Panc1 (cell line): ENCODE measurements at regions not wholly inside any gene's neighbourhood (a gene's known extent, or its start where the extent isn't known, plus 50 kb on each side); places are given as distances from the start of the nearest gene placed in this dataset.

Source experiments
- CTCF ChIP-seq: fragments of 450-650 bp; IDR thresholded peaks from 2 replicates; pipeline ENCODE4 v1.5.1; 2017; ENCODE audit warnings: mild to moderate bottlenecking
- POLR2AphosphoS5 ChIP-seq: IDR thresholded peaks from 2 replicates; pipeline ENCODE4 v1.6.1; 2012; ENCODE audit warnings: mild to moderate bottlenecking, low read depth, low read length, moderate library complexity
- REST ChIP-seq, 2 experiments: IDR thresholded peaks; 2 replicates each; pipeline ENCODE4 v1.6.1; 2011 to 2012; ENCODE audit warnings: low read depth in 2 of 2, control low read depth in 1 of 2, low read length in 1 of 2, mild to moderate bottlenecking in 1 of 2, moderate library complexity in 1 of 2; ENCODE audit not compliant: insufficient read depth in 1 of 2
- SIN3A ChIP-seq: IDR thresholded peaks from 2 replicates; pipeline ENCODE4 v1.6.1; 2012; ENCODE audit warnings: low read depth, mild to moderate bottlenecking, low read length, moderate library complexity, borderline replicate concordance; ENCODE audit not compliant: insufficient read depth
- TCF7L2 ChIP-seq: IDR thresholded peaks from 2 replicates; pipeline ENCODE4 v1.6.1; 2011; ENCODE audit warnings: mild to moderate bottlenecking, low read depth, low read length, inconsistent platforms

- no peak for TF ChIP-seq CTCF
- no peak for TF ChIP-seq POLR2AphosphoS5
- TF ChIP-seq SIN3A = no peak
- no peak for TF ChIP-seq REST (IDR thresholded peaks at IDR 0.05; ENCODE audit: insufficient read depth in 1 of 2, low read depth in 2 of 2, low read length in 1 of 2)
- no peak for TF ChIP-seq TCF7L2
Measured at GRCh38 chr9:18365651-18366050, 108.3 kb upstream of the ADAMTSL1 start.
